K562 (cell line): ENCODE measurements at regions not wholly inside any gene's neighbourhood (a gene's known extent, or its start where the extent isn't known, plus 50 kb on each side); places are given as distances from the start of the nearest gene placed in this dataset.

Source experiments
- ATAC-seq: fragments of 200-7000 bp; cut with Tn5 transposase; 3 replicates; pipeline ENCODE4 v1.9.1; 2020; ENCODE audit warnings: moderate library complexity
- BruUV-seq: library from RNA; stranded (reverse); fragments of 400-500 nt; replicated peaks from 2 replicates; lab custom pipeline; 2021; lab: Mats Ljungman, UMichigan
- CTCF ChIA-PET: fragments of 300-600 bp; formaldehyde crosslinking; extraction: SDS; loops from one replicate; lab custom pipeline; 2021; ENCODE audit warnings: low intra/inter-chr PET ratio; lab: Yijun Ruan, JAX
- POLR2A ChIA-PET: fragments of 300-600, 350-650 bp; sonication (Branson Sonifier 250); formaldehyde crosslinking; extraction: SDS; loops from one replicate; lab custom pipeline; 2021; ENCODE audit warnings: antibody characterized with exemption, inconsistent platforms; lab: Yijun Ruan, JAX
- DNase-seq, 4 experiments: peaks; one replicate each; pipeline versions ENCODE4 v3.0.0 to v3.0.0-alpha.2; 2011 to 2018; ENCODE audit warnings: low spot score in 3 of 4, mixed read lengths in 3 of 4; ENCODE audit errors: extremely low read depth in 1 of 4
- FAIRE-seq: peaks from 2 replicates; lab custom pipeline; 2011; peaks lifted over from hg19 to GRCh38; lab: Jason Lieb, UNC
- H2AFZ ChIP-seq: 2 replicates; pipeline ENCODE4 v1.6.0; 2011; ENCODE audit warnings: low read depth, low read length, control low read depth, inconsistent platforms
- H3K27ac ChIP-seq: fragments of 200-600 bp; 3 replicates; pipeline ENCODE4 v1.8.0; 2011; ENCODE audit warnings: low read depth, mild to moderate bottlenecking, control low read depth, inconsistent platforms, low read length, moderate library complexity, mixed read lengths; ENCODE audit errors: extremely low read depth
- H3K27me3 ChIP-seq, 2 experiments: fragments of 300-600 bp in 1 of 2; 2 replicates in 1 of 2; 3 replicates in 1 of 2; pipeline versions ENCODE4 v1.6.0 to v1.8.0; 2011; ENCODE audit warnings: inconsistent platforms in 2 of 2, low read length in 2 of 2, mild to moderate bottlenecking in 1 of 2, mixed read lengths in 1 of 2, moderate library complexity in 1 of 2; ENCODE audit not compliant: control insufficient read depth in 2 of 2, insufficient read depth in 2 of 2
- H3K36me3 ChIP-seq: fragments of 300-600 bp; 3 replicates; pipeline ENCODE4 v1.8.0; 2011; ENCODE audit warnings: mild to moderate bottlenecking, low read length, inconsistent platforms; ENCODE audit not compliant: control insufficient read depth, insufficient read depth
- H3K4me1 ChIP-seq, 2 experiments: fragments of 200-600 bp in 1 of 2; replicated peaks in 1 of 2; 2 replicates in 1 of 2; 3 replicates in 1 of 2; pipeline versions ENCODE4 v1.5.1 to v1.8.0; 2011; ENCODE audit warnings: inconsistent platforms in 2 of 2, low read length in 2 of 2, mild to moderate bottlenecking in 1 of 2, mixed read lengths in 1 of 2, moderate library complexity in 1 of 2; ENCODE audit not compliant: control insufficient read depth in 2 of 2, insufficient read depth in 2 of 2
- H3K4me2 ChIP-seq: 2 replicates; pipeline ENCODE4 v1.6.1; 2011; ENCODE audit warnings: low read length, control low read depth, inconsistent platforms, mixed read lengths; ENCODE audit not compliant: insufficient read depth
- H3K4me3 ChIP-seq: fragments of 200-600 bp; sonication (generic), shearing (Covaris generic); 2 replicates; pipeline ENCODE4 v1.5.1; 2016; ENCODE audit warnings: control low read depth, inconsistent platforms
- H3K79me2 ChIP-seq: fragments of 200-600 bp; 3 replicates; pipeline ENCODE4 v1.8.0; 2011; ENCODE audit warnings: low read length, inconsistent platforms; ENCODE audit not compliant: control insufficient read depth, insufficient read depth
- H3K9ac ChIP-seq, 2 experiments: 2 replicates each; pipeline versions ENCODE4 v1.6.0 to v1.6.1; 2011; ENCODE audit warnings: low read depth in 2 of 2, low read length in 2 of 2, control low read depth in 1 of 2, inconsistent platforms in 1 of 2, mild to moderate bottlenecking in 1 of 2, mixed read lengths in 1 of 2; ENCODE audit not compliant: insufficient read depth in 1 of 2
- H3K9me1 ChIP-seq: one replicate; pipeline ENCODE4 v1.6.0; 2011; ENCODE audit warnings: inconsistent platforms, mild to moderate bottlenecking, low read length, moderate library complexity; ENCODE audit not compliant: control insufficient read depth, insufficient read depth
- H3K9me3 ChIP-seq: replicated peaks from 2 replicates; pipeline ENCODE4 v1.5.1; 2011; ENCODE audit warnings: low read depth, low read length, inconsistent platforms; ENCODE audit not compliant: control insufficient read depth, insufficient read depth
- H4K20me1 ChIP-seq: replicated peaks from 2 replicates; pipeline ENCODE4 v1.6.1; 2011; ENCODE audit warnings: low read length, inconsistent platforms, mixed read lengths; ENCODE audit not compliant: control insufficient read depth, insufficient read depth
- CBX3 ChIP-seq, 2 experiments: IDR thresholded peaks; 1 replicate in 1 of 2; 2 replicates in 1 of 2; pipeline ENCODE4 v1.6.1; 2012; ENCODE audit warnings: inconsistent platforms in 2 of 2, low read length in 2 of 2, borderline replicate concordance in 1 of 2, control low read depth in 1 of 2
- DDX20 ChIP-seq: fragments of 450-650 bp; IDR thresholded peaks from 2 replicates; pipeline ENCODE4 v1.6.1; 2016; ENCODE audit warnings: missing genetic modification characterization, low read depth, mild to moderate bottlenecking, missing compliant biosample characterization, moderate library complexity
- ELF4 ChIP-seq: fragments of 450-650 bp; formaldehyde crosslinking; IDR thresholded peaks from 2 replicates; pipeline ENCODE4 v1.4.0; 2022; ENCODE audit warnings: missing genetic modification characterization
- FOXP4 ChIP-seq: sonication (generic); formaldehyde crosslinking; IDR thresholded peaks from 2 replicates; pipeline ENCODE4 v1.8.0; 2022; ENCODE audit warnings: mild to moderate bottlenecking, missing genetic modification reagents, borderline replicate concordance
- GABPA ChIP-seq: fragments of 200-800 bp; sonication (Bioruptor generic); conservative IDR thresholded peaks from 2 replicates; pipeline ENCODE4 v1.6.1; 2016; ENCODE audit warnings: low read depth, missing genetic modification characterization, missing compliant biosample characterization
- HINFP ChIP-seq: fragments of 450-650 bp; conservative IDR thresholded peaks from 2 replicates; pipeline ENCODE4 v1.6.1; 2016; ENCODE audit warnings: missing genetic modification characterization, low read depth, mild to moderate bottlenecking, control low read depth, missing compliant biosample characterization
- MTA2 ChIP-seq: fragments of 450-650 bp; IDR thresholded peaks from 2 replicates; pipeline ENCODE4 v1.6.1; 2016; ENCODE audit warnings: low read depth
- NCOA1 ChIP-seq: fragments of 450-650 bp; IDR thresholded peaks from 2 replicates; pipeline ENCODE4 v1.6.1; 2016; ENCODE audit warnings: low read depth
- NFIC ChIP-seq: fragments of 450-650 bp; IDR thresholded peaks from 2 replicates; pipeline ENCODE4 v1.6.1; 2017; ENCODE audit warnings: mild to moderate bottlenecking, inconsistent platforms
- NFIX ChIP-seq: fragments of 250-450 bp; sonication (Bioruptor Pico); IDR thresholded peaks from 2 replicates; pipeline ENCODE4 v1.4.0; 2020; ENCODE audit warnings: low read depth, mild to moderate bottlenecking, moderate library complexity
- RAD51 ChIP-seq: fragments of 450-650 bp; IDR thresholded peaks from 2 replicates; pipeline ENCODE4 v1.7.1; 2016; ENCODE audit warnings: low read depth, mild to moderate bottlenecking, borderline replicate concordance
- TFAM ChIP-seq: fragments of 250-450 bp; sonication (Bioruptor Pico); conservative IDR thresholded peaks from 2 replicates; pipeline ENCODE4 v1.5.0; 2021; ENCODE audit warnings: mild to moderate bottlenecking, moderate library complexity
- ZNF217 ChIP-seq: sonication (generic); formaldehyde crosslinking; IDR thresholded peaks from 2 replicates; pipeline ENCODE4 v1.8.0; 2022; ENCODE audit warnings: mild to moderate bottlenecking, missing genetic modification reagents
- WGBS: fragments of 100-300 bp; shearing (Covaris generic); methylation state at CpG from one replicate; pipeline ENCODE4 v1.1.6; 2016; ENCODE audit warnings: low coverage, mixed read lengths; ENCODE audit not compliant: insufficient coverage; ENCODE audit errors: missing lambda C conversion rate; 5-methylcytosine and 5-hydroxymethylcytosine counted together
- in situ Hi-C: fragments of 300-500 bp; cut with MboI; formaldehyde crosslinking; loops from 4 replicates; pipeline ENCODE4 v1.15.0; 2018; ENCODE audit warnings: inconsistent platforms, mixed read lengths
- intact Hi-C: fragments of 100-400 bp; cut with micrococcal nuclease; formaldehyde crosslinking; loops from 2 replicates; pipeline ENCODE4 v1.14.2; 2022

GRCh38 chr14:101049942-101050341, 146.4 kb upstream of the RTL1 start:
- in situ Hi-C loops: no loop called here
- BruUV-seq: no TSS peak
- ChIA-PET POLR2A (no interaction called here), CTCF (no interaction called here)
- Histone ChIP-seq H3K27ac (no peak overlapping the region), H3K9me1 (no peaks in the 10 kb centered on the region), H3K27me3 (peaks cover 0 to 54% of the 10 kb centered on the region in 2 experiments; a peak in 2 of 5 replicates), H3K9me3 (no peaks in the 10 kb centered on the region), H3K4me2 (no peak overlapping the region), H3K79me2 (no peaks in the 10 kb centered on the region), H3K36me3 (no peaks in the 10 kb centered on the region), H2AFZ (no peak overlapping the region), H3K4me3 (no peak overlapping the region), H4K20me1 (no peaks in the 10 kb centered on the region), H3K9ac (no peak overlapping the region), H3K4me1 (no peaks in the 10 kb centered on the region; a peak in 1 of 5 replicates)
- FAIRE-seq: no peak
- ATAC-seq: no peak
- intact Hi-C loops: no loop called here
- no peak for DNase-seq
- peak; percentile 61; the same call in 1 of the 2 replicates for TF ChIP-seq NFIX (CRISPR knock-in tag)
- no peak for TF ChIP-seq ZNF217 (CRISPR knock-in tag)
- peak; percentile 87 for TF ChIP-seq NFIC
- no peak for TF ChIP-seq DDX20 (tag)
- TF ChIP-seq RAD51: no peak
- WGBS: 2% methylated on average over 6 of the region's 6 CpGs

- Histone ChIP-seq H3K4me1 (no peaks in the 10 kb centered on the region), H3K9me1 (no peaks in the 10 kb centered on the region), H3K27me3 (peaks cover 0 to 48% of the 10 kb centered on the region in 2 experiments; a peak in 2 of 5 replicates), H3K9me3 (no peaks in the 10 kb centered on the region), H3K4me2 (no peak overlapping the region), H2AFZ (no peak overlapping the region), H3K9ac (no peak overlapping the region), H4K20me1 (no peaks in the 10 kb centered on the region), H3K27ac (no peak overlapping the region), H3K36me3 (no peaks in the 10 kb centered on the region), H3K79me2 (no peaks in the 10 kb centered on the region), H3K4me3 (no peak overlapping the region)
- no TSS peak for BruUV-seq
- ATAC-seq (no peak), DNase-seq (no peak), FAIRE-seq (no peak)
- ChIA-PET CTCF (no interaction called here), POLR2A (no interaction called here)
- intact Hi-C loops: no loop called here
- WGBS: 18% methylated on average over 11 of the region's 17 CpGs
- in situ Hi-C loops: no loop called here
- TF ChIP-seq MTA2 (no peak), GABPA (tag) (no peak), TFAM (CRISPR knock-in tag) (no peak), NFIX (CRISPR knock-in tag) (no peak), HINFP (tag) (no peak), FOXP4 (no peak), ELF4 (CRISPR knock-in tag) (no peak), CBX3 (IDR thresholded peaks at IDR 0.05; ENCODE audit: borderline replicate concordance in 1 of 2, low read length in 2 of 2) (no peak), NCOA1 (no peak)
Measured at GRCh38 chr14:101050901-101051490, 147.5 kb upstream of the RTL1 start.
